Stimulated activated CD8-positive, alpha-beta memory T cell treated with anti-CD3 and anti-CD28 coated beads, Interleukin-4, amount 100 ng/mL, for 1 hour (primary cell): ENCODE measurements at regions not wholly inside any gene's neighbourhood (a gene's known extent, or its start where the extent isn't known, plus 50 kb on each side); places are given as distances from the start of the nearest gene placed in this dataset.
"Not testable (repeated sequence)": the region's sequence is repeated elsewhere in the genome, so short reads cannot be mapped to it uniquely, and the experiment has no call there.

Experiments
- DNase-seq, 2 donors: peaks; one replicate each; pipeline ENCODE4 v3.0.0-alpha.2; 2020; ENCODE audit warnings: low read depth in 2 of 2, low spot score in 1 of 2

- no peak for DNase-seq
Observed at GRCh38 chr3:27779176-27779575, 57.1 kb upstream of the EOMES start.

- no peak for DNase-seq
Observed at GRCh38 chr3:27789420-27789819, 67.3 kb upstream of the EOMES start.

- no peak for DNase-seq
Observed at GRCh38 chr3:27791956-27792355, 69.8 kb upstream of the EOMES start.

- DNase-seq, result no peak
Observed at GRCh38 chr3:27792869-27793268, 70.7 kb upstream of the EOMES start.

- DNase-seq, result no peak
Observed at GRCh38 chr3:27794211-27794610, 72.1 kb upstream of the EOMES start.

- DNase-seq, result no peak
Observed at GRCh38 chr3:27796365-27796875, 74.3 kb upstream of the EOMES start.

GRCh38 chr3:27797773-27798172 is 75.7 kb upstream of the EOMES start:
- DNase-seq, result no peak

GRCh38 chr3:27800261-27800660 is 78.1 kb upstream of the EOMES start:
- DNase-seq, result no peak

- DNase-seq, result no peak
Observed at GRCh38 chr3:27802425-27802824, 80.3 kb upstream of the EOMES start.

- no peak for DNase-seq
Observed at GRCh38 chr3:27802849-27803248, 80.7 kb upstream of the EOMES start.

- DNase-seq, result no peak
Observed at GRCh38 chr3:27805282-27805681, 83.2 kb upstream of the EOMES start.

- no peak for DNase-seq
Observed at GRCh38 chr3:27813255-27813654, 91.1 kb upstream of the EOMES start.

- not testable (repeated sequence) for DNase-seq
Observed at GRCh38 chr3:27821609-27822008, 99.5 kb upstream of the EOMES start.

- DNase-seq, result no peak
Observed at GRCh38 chr3:27824312-27825200, 102.4 kb upstream of the EOMES start.

GRCh38 chr3:27826448-27826847 is 104.3 kb upstream of the EOMES start:
- no peak for DNase-seq

GRCh38 chr3:27827041-27827440 is 104.9 kb upstream of the EOMES start:
- no peak for DNase-seq

GRCh38 chr3:27840807-27841594 is 118.9 kb upstream of the EOMES start:
- DNase-seq, result no peak

GRCh38 chr3:27844052-27844675 is 122.0 kb upstream of the EOMES start:
- no peak for DNase-seq

- no peak for DNase-seq
Observed at GRCh38 chr3:27847697-27848096, 125.6 kb upstream of the EOMES start.

- DNase-seq, result no peak
Observed at GRCh38 chr3:27848826-27849225, 126.7 kb upstream of the EOMES start.

- DNase-seq, result no peak
Observed at GRCh38 chr3:27859821-27860220, 137.7 kb upstream of the EOMES start.
